GM18511 (cell line): ENCODE measurements at regions not wholly inside any gene's neighbourhood (a gene's known extent, or its start where the extent isn't known, plus 50 kb on each side); places are given as distances from the start of the nearest gene placed in this dataset.
"Not testable (repeated sequence)": the region's sequence is repeated elsewhere in the genome, so short reads cannot be mapped to it uniquely, and the experiment has no call there.

Experiments
- ATAC-seq: cut with Tn5 transposase; IDR thresholded peaks from one replicate; pipeline ENCODE4 v1.9.1; 2021; ENCODE audit warnings: mild to moderate bottlenecking, moderate library complexity; ENCODE audit not compliant: unreplicated experiment

DNA sequence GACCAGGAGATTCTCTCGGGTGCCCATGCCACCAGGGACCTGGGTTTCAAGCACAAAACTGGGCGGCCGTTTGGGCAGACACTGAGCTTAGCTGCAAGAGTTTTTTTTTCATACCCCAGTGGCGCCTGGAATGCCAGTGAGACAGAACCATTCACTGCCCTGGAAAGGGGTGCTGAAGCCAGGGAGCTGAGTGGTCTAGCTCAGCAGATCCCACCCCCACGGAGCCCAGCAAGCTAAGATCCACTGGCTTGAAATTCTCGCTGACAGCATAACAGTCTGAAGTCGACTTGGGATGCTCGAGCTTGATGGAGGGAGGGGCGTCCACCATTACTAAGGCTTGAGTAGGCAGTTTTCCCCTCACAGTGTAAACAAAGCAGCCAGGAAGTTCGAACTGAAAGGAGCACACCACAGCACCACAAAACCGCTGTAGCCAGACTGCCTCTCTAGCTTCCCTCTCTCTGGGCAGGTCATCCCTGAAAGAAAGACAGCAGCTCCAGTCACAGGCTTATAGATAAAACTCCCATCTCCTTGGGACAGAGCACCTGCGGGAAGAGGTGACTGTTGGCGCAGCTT lies 157.7 kb downstream of the GIPC2 start:
- ATAC-seq = not testable (repeated sequence)

DNA sequence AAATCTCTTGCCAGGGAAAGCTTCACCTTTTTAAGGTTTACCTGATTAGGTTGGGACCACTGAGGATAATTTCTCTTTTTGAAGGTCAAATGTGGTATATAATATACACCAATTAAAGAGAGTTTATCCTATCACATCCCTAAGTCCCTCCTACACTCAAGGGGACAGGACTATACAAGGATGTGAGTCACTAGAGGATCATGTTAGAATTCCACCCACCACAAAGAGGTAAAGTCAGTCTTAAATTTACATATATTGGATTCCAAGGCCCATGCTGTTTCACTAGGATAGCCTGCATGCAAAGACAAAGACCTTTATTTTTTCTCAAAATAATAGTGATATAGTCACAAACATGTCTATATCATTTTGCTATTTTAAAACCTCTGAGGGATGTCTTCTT lies 164.4 kb downstream of the GIPC2 start:
- ATAC-seq = no peak

DNA sequence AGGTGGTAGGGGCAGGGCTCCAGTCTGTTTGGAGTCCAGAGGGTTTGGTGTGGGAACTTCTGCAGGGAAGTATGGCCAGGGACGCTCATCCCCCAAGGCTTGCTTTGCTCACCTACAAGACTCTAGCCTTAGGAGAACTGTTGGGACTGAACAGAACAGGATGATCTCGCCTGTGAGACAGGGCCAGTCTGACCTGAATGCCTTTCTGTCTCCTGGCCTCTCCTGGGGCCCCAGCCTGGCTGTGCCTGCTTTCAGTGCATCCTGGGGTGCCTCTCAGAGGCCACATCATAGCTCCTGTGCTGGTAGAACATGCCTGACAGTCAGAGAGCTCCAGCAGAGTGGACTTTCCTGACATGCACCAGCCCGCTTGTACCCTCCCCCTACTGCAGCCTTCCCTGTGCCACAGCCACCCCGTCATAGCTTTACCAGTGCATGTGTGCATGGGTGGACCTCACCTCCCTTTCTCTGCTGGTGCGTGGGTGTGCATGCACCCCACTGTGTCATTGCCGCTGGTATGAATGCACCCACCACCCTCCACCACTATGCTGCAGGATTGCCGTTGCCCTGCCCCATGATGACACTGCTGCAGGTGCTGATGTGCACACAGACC lies 165.8 kb downstream of the GIPC2 start:
- no peak for ATAC-seq

DNA sequence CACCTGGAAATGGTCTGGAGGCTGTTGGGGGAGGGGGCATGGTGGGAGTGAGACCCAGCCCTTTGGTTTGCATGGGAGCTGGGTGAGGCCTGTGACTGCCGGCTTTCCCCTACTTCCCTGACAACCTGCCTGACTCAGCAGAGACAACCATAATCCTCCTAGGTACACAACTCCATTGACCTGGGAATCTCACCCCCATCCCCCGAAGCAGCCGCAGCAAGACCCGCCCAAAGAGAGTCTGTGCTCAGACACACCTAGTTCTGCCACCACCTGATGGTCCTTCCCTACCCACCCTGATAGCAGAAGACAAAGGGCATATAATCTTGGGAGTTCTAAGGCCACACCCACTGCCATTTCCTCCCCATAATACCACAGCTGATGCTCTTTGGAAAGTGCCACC lies 168.6 kb downstream of the GIPC2 start:
- no peak for ATAC-seq

DNA sequence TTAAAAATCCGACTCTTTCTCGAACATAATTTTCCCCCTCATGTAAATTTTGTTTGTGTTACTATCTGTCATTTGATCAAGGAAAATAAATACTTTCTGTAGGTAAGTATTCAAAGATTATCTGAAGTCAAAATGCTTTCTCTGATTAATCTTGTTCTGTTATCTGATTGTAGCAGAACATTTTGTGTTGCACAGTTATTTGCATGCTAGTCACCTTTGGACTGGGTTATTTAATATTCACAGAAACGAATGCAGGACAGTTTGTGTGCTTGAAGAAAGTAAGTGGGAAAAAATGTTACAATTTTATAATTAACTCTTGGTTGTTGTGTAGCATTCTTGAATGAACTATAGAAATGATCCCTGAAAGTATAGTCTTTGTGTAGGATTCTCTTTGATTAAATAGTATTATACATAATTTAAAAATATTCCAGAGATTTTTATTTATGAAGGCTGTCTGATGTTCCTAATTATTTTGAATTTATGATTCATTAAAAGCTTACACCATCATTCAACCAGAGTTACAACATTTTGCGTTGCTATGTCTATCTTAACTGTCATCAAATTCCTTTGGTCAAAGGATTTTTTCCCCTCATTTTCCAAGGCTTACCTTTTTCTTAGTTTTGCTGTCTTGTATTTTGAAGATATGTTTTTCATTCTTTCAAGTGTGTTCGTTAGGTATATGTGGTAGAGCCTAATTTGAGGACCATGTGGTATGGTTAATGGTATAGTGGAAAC lies 176.6 kb downstream of the GIPC2 start:
- ATAC-seq = no peak

DNA sequence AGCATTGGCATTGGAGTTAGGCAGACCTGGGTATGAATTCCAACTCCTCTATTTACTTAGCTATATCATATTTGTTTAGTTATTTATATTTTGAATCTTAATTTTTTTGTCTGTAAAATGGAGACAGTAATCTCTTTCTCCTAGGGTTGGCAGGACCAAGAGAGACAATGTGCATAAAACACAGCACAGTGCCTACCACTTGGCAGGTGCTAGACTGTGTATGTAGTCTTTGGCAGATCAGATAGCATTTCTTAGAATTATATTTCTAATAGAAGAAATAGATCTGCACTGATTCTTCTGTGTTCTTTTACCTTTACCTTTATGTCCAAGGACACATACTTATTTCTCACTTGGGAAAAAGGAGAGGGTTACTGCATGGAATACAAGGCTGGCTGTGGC lies 177.2 kb downstream of the GIPC2 start:
- ATAC-seq = no peak

DNA sequence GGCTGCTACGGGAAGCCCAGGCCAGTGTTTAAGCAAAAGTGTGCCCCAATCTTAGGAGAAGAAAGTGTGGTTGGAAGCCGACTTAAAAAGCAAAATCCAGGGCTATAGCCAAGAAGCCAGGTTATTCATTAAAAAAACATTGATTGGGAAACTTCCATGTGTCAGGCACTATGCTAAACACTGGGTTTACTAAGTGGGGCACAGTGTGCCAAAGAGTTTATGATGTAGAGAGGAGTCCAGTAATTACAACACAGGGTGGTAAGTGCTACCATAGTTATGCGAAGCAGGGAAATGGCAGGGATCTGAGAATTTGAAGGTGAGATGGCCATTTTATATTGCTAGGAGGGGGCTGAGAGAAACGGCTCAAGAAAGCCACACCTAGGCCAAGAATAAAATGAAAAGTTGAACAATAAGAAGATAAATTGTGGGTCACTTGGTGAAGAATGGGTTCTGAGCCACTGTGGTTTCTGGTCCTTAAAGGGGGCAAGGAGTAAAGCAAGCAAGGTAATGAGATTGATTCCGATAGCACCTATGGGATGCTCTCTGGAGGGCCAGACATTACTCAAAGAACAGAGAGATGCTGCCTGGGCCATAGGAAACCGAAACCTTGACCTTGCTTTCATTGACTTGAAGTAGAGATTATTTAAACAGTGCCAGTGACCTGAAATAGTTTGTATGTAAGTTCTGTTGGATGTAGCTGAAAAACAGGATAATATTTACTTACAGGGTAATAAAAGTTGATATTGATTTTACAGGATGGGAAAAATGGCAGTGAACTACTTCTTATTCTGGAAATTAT lies 177.8 kb downstream of the GIPC2 start:
- ATAC-seq = no peak

DNA sequence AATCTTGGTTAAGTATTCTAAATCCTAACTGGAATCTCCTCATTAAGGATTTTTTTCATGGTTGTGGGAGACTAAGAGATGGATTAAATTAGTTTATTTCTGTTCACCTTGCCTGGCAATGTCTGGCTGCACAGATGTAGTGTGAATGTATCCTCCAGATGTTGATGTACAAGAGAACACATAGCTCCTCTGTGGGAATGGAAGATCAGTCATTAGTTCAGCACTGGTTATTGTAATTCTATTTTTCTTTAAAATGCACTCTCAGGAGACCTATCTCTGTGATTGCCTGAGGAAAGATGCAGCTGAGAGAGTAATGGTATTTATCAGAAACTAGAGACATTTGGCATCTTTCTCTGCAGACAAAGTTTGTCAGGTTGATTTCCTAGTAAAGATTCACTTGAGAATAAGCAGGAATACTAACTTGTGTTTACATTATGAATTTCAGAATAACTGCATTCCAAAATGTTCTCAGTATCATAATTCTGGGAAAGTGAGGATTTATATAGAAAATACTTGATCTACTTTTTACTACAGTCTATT lies 178.6 kb downstream of the GIPC2 start:
- ATAC-seq = no peak

DNA sequence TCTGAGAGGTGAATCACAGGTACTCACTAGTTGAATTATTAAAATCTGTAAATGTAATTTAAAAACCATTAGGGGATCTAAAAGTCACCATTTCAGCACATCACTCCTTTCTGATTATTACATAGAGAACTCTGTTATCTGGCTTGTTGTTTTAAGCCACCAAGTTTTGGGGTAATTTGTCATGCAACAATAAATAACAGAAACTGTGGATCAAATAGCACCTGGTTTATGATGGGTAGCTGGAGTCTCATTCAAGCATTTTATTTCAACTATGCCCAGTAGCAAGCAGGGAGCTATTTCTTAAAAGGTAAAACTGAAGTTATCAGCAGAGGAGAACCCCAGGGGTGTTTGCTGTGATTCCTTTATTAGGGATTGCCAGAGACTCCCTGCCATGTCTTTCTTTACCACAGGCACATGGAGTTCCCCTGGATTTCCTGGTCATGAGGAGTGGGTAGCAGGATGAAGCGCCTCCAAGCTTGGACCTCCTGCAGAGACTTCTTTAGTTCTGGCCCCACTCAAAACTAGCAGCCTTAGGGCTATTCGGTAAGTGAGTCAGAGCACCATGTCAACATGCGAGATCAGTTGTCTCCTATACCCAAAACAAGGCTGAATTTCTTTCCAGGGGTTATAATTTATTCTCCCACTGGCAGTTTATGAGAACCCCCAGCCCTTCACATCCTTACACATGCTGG lies 179.2 kb downstream of the GIPC2 start:
- no peak for ATAC-seq

DNA sequence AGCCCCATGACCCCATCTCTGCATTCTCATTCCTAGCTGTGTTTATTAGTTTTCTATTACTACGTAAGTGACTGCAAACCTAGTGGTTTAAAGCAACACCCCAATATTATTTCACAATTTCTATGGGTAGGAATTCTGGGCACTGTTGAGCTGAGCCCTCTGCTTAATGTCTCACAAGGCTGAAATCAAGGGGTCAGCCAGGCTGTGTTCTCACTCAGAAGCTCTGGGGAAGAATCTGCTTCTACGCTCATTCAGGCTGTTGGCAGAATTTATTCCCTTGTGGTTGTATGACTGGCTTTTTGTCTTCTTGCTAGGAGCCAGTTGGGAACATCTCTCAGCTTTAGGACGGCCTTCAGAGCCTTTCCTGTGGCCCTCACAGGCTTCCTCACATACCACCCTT lies 181.0 kb downstream of the GIPC2 start:
- ATAC-seq = no peak

DNA sequence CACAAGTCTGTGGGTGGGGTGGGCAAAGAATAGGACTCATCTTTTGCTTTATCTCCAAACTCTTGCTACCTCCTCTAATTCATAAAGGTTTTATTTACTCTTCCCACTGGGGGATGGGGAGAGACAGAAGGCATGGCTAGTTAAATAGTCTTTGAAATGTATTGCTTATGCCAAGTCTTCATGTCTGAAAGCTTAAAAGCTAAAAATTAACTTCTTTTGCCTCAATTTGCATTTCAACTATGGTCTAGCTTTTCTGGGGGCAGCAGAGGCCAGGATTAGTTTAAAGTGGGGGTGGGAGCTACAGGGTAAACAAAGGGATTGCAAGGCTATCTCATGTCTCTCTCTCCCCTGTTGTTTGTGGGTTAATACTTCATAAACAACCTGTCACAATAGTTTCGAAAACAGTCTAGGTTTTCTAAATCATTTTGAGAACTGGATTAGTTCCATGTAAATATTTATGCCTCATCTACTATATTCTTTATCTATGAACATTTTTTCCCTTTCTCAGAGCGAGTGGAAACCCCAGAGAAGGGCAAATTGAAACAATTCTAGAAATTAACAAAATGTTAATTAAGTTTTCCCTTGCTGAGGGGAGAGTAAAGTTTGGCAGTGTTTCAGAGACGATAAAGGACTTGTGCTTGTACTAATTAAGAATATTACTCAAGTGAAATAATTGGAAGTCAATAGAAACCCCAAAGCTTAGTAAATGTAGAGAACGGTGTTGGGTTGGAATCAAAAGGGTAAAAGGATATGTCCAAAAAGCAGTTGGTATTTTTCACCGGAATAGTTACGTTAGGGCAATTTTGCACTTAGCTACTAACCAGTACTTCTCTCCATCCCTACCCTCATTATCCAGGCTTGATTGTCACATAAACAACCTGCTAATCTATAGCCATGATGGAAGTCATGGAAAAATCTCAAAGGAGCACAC lies 182.2 kb downstream of the GIPC2 start:
- no peak for ATAC-seq

DNA sequence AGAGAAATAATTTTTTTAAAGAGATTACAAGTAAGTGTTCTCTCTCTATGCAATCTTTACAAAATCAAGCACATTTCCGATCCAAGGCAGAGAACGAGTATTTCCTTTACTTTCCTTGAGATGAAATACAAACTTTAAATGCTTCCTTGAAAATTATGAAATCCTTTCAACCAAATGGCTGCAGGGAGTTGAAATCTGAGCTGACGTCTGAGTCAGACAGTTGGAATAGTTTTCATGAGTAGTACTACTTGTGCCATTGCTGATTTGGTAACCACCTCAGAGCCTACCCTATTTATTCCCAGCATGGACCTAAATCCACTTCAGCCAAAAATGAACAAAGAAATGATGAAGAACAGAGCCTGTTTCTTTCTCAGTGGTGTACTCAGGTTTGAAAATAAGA lies 183.6 kb downstream of the GIPC2 start:
- ATAC-seq = no peak

DNA sequence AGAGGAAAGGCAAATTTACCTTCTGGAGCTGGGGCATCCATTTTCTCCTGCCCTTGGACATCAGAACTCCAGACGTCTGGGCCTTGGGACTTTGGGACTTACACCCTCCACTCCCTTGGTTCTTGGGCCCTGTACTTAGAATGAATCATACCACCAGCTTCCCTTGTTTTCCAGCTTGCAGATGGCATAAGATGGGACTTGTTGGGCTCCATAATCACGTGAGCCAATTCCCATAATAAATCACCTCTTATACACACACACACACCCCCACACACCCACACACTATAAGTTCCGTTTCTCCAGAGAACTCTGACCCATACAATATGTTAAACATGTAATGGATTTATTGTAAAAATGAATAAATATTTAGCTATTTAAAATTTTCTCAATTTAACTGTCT lies 185.7 kb downstream of the GIPC2 start:
- ATAC-seq = no peak

DNA sequence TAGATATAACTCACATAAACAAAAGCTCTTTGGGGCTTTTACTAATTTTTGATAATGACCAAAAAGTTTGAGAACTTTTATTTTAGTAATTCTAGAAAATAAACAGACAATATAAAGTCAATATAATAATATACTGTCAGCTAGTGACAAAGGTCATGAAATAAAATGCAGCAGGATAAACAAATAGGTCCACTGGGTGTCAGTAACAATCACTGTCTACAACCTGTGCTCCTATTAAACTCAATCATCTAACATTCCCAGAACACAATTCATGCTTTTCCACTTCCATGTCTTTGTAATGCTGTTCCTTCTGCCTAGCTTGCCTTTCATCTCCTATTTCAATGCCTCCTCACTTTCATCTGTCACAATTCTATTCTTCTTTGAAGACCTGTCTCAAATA lies 186.1 kb downstream of the GIPC2 start:
- no peak for ATAC-seq

DNA sequence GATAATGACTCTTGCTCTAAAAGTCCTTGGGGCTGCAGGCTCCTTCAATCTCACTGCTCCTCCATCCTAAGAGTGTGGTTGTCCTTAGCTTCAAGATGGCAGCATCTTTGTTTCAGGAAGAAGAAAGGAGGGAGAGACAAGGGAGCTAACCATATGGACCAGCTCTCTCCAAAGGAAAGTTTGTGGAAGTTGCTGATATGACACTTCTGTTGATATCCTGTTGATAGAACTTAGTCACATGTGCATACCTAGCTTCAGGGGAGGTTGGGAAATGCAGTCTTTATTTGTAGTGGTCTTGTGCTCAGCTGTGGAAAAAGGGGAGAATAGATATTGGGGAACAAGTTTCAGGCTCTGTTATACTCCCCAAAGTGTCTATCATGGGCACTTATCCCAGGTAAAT lies 186.9 kb downstream of the GIPC2 start:
- no peak for ATAC-seq

DNA sequence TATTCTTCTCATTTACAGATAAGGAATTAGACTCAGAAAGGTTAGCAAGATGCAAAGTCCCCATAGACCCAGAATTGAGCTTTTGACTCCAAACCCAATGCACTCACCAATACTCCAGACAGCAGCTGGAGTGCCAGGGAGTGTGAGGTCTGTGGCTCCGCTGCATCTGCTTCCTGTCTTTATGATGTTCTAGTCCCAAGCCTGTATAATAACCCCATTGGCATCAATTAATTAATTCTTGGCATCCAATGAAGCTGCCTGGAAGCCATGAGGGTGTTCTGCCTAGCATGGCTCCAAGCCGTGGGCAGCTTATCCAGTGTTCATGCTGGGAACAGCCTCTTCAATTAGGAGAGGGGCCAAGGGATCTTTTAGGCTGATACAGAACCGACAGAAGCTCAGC lies 188.7 kb downstream of the GIPC2 start:
- no peak for ATAC-seq

DNA sequence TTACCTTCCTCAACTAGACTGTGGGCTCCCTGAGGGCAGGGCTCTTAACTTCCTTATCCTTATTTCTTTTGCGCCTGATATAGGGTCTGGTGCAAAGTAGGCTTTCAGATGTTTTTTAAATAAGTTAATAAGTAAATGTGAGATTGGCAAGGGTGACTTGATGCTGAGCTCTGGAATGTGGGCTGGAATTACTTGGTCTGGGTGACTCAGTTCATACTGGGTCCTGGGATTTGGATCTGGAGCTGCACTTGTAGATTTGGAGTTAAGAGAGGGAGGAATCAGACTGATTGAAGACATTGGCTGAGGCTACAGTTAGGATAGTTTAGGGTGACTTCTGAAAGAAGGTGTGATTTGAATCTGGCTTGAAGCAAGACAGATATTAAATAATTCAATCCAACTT lies 190.9 kb downstream of the GIPC2 start:
- ATAC-seq = no peak

DNA sequence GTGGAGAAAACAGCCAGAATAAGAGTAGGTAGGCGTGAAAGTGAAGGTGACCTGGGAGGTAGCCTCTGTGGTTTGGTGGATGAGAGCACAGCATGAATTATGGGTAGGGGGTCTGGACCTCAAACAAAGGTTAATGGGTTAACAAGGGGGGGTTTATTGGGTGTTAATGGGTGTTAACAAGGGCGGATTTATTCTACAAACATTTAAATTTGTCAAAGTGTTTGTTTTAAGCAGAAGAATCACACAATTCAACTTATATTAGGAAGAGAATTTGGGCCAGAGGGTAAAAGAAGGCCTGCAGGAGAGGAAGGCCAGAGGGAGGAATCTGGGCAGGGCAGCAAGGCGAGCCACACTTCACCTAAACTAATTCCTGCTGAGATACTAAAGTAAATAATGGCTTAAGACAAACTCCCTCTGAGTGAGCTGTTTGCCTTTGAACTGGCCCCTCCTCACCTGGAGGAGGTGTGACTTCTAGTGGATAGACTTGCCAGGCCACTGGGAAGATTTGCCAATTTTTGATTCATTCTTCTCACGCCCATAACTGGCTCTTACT lies 191.7 kb downstream of the GIPC2 start:
- no peak for ATAC-seq

DNA sequence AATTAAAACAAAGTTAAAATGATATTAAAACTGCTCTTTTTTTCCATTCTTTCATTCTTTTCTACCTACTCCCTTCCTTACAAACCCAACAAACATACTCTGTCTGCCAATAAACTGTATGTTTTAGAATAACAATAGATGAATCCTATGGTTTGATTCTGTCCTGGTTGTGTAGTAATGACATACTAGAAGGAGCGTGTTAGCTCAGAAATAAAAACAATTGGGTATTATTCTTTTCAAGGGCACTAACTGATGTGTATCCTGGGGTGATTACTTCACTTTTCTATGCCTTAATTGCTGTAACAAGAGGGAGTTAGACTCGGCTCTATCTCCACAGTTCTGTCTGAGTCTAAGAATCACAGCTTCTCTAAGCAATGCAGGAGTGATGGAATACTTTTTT lies 194.4 kb downstream of the GIPC2 start:
- no peak for ATAC-seq

DNA sequence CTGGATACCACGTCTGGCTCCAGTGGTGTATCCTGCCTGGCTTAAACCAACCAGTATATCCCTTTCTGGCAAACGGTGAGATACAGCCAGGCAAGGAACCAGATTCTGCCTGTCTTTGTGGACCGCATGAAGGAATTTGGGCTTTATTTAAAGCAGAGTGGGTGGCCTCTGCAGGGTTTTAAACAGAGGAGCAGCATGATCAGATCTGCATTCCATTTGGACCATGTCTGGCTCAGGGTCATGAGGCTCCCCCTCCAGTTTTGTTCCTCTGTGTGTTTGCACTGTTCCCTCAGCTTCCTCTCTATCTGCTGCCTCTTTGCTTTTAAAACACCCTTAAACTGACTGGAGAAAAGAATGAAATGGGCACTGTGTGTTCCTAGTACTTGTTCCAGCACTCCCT lies 195.0 kb downstream of the GIPC2 start:
- no peak for ATAC-seq
